ENCODE measurements at regions not wholly inside any gene's neighbourhood (a gene's known extent, or its start where the extent isn't known, plus 50 kb on each side); places are given as distances from the start of the nearest gene placed in this dataset.

DNA sequence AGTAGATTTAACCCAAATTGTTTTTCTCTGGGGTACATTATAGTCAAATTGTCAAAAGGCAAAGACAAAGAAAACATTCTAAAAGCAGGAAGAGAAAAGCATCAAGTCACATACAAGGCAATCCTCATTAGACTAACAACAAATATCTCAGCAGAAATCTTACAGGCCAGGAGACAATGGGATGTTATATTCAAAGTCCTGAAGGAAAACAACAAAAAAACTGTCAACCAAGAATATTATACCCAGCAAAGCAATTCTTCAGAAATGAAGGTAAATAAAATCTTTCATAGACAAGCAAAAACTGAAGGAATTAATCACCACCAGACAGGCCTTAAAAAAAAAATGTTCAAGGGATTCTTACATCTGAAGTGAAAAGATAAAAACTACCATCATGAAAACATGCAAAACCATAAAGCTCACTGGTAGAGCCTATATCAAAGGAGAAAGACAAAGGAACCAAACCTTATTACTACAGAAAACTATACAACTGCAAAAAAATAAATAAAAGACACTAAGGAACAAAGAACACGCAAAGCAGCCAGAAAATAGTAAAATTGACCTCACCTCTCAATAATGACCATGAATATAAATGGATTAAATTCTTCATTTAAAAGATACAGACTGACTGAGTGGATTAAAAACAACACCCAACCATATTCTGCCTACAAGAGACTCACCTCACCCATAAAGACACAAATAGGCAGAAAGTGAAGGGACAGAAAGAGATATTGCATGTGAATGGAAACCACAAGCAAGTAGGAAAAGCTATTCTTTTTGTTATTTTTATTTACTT is 113.8 kb upstream of the ZC3H11B start:
- DNase-seq (ENCODE audit: low spot score) (no peak), ATAC-seq (ENCODE audit: low FRiP score) (no peak)
- no peak for TF ChIP-seq CTCF (IDR thresholded peaks at IDR 0.05)

DNA sequence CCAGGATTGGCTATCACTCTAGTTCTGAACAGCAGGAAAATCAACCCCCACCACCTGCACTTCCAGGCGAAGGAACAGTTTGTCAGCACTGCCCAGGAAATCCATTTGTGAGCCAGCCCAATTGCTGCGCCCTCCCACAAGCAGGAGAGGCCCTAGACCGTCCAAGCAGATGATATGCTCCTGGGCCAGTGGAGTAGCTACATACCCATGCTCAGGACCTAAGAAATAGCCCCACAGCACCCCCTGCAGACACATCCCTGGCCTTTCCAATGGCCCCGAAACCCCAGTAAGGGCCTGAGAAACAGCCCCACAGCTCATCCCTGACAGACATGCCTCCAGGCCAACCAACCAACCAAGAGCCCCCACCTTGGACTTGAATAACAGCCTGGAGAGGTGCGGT is 111.5 kb upstream of the ZC3H11B start:
- no peak for TF ChIP-seq CTCF (IDR thresholded peaks at IDR 0.05)
- DNase-seq (ENCODE audit: low spot score) = no peak
- no peak for ATAC-seq (ENCODE audit: low FRiP score)

- ATAC-seq (ENCODE audit: low FRiP score) = no peak
- no peak for TF ChIP-seq CTCF (IDR thresholded peaks at IDR 0.05)
- DNase-seq (ENCODE audit: low spot score) = no peak
These were observed 104.6 kb upstream of the ZC3H11B start for GRCh38 chr1:219717536-219717935.

DNA sequence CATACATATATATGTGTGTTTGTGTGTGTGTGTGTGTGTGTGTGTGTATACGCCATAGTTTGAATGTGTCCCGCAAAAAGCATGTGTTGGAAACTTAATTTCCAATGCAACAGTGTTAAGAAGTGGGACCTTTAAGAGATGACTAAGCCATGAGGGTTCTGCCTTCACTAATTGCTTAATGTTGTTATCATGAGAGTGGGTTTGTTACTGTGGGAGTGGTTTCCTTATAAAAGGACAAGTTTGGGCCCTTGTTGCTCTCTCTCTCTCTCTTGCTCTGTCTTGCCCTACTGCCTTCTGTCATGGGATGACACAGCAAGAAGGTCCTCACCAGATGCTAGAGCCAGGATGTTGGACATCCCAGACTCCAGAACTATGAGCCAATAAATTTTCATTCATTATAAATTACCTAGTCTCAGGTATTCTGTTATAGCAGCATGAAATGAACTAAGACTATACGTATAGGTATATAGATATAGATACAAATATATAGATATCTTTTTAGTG is 103.8 kb upstream of the ZC3H11B start:
- no peak for DNase-seq (ENCODE audit: low spot score)
- no peak for TF ChIP-seq CTCF (IDR thresholded peaks at IDR 0.05)
- no peak for ATAC-seq (ENCODE audit: low FRiP score)

- DNase-seq (ENCODE audit: low spot score) (no peak), ATAC-seq (ENCODE audit: low FRiP score) (no peak)
- no peak for TF ChIP-seq CTCF (IDR thresholded peaks at IDR 0.05)
These were observed 101.1 kb upstream of the ZC3H11B start for GRCh38 chr1:219713981-219714381.

DNA sequence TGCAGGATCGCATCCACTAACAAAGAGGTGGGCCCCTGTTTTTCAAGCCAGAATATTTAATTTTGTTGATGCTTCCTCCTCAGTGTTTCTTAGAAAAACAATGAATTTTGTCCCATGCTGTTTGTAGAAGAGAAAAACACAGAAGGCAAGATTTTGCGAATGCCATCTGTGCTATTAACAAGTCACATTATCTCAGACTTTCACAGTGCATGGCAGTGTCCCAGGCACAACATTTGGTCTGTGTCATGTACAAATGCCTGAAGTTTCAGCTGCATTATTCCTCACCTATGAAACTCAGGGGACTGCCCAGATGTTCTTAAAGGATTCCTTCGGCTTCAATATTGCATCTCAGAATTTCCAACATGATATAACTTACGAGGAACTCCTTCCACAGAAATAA is 99.6 kb upstream of the ZC3H11B start:
- TF ChIP-seq CTCF (IDR thresholded peaks at IDR 0.05) = no peak
- DNase-seq (ENCODE audit: low spot score) = no peak
- ATAC-seq (ENCODE audit: low FRiP score) = no peak

DNA sequence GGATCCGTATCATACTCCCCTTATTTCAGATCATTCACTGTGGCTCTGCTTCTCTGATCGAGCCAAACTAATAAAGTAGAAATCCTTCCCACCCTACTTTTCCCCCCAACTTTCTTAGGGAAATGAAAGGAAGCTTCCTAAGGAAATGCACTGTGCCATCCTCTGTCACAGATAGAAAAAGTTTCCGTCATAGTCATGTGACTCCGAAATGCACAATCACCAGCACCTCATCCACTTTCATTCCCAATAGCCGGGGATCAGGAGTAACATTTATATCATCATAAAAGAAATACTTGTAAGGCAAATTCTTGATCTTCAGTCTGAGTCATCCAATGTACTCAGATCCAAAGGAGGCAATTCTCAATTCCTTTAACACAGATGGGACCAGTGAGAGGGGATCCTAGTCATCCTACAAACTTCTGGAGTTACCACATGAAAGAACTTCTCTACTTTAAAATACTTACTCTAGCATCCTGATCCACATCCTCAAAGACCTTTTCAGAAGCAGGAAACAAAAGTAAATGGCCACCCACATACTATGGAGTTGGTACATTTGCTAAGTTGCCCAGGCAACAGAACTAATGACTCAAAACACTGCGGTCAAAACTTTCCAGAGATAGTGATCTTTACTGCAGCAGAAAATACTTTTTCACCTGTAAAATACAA is 97.8 kb upstream of the ZC3H11B start:
- TF ChIP-seq CTCF (IDR thresholded peaks at IDR 0.05) = no peak
- no peak for DNase-seq (ENCODE audit: low spot score)
- ATAC-seq (ENCODE audit: low FRiP score) = no peak
